GM21576 (cell line): ENCODE measurements at regions not wholly inside any gene's neighbourhood (a gene's known extent, or its start where the extent isn't known, plus 50 kb on each side); places are given as distances from the start of the nearest gene placed in this dataset.
"Not testable (repeated sequence)": the region's sequence is repeated elsewhere in the genome, so short reads cannot be mapped to it uniquely, and the experiment has no call there.

Experiments
- ATAC-seq: cut with Tn5 transposase; IDR thresholded peaks from one replicate; pipeline ENCODE4 v1.9.1; 2021; ENCODE audit warnings: mild to moderate bottlenecking, moderate library complexity; ENCODE audit not compliant: unreplicated experiment

GRCh38 chr4:43586813-43587212 is 694.3 kb downstream of the GRXCR1 start:
- ATAC-seq, result no peak

GRCh38 chr4:43587758-43588157 is 695.2 kb downstream of the GRXCR1 start:
- no peak for ATAC-seq

- ATAC-seq, result no peak
Measured at GRCh38 chr4:43607400-43607799, 714.9 kb downstream of the GRXCR1 start.

GRCh38 chr4:43607827-43608461 is 715.4 kb downstream of the GRXCR1 start:
- peak; percentile 63 for ATAC-seq

GRCh38 chr4:43619219-43619618 is 726.7 kb downstream of the GRXCR1 start:
- no peak for ATAC-seq

- ATAC-seq, result not testable (repeated sequence)
Measured at GRCh38 chr4:43637893-43638292, 745.4 kb downstream of the GRXCR1 start.

- ATAC-seq, result no peak
Measured at GRCh38 chr4:43651991-43652390, 759.5 kb downstream of the GRXCR1 start.

- ATAC-seq, result not testable (repeated sequence)
Measured at GRCh38 chr4:43659547-43659946, 767.0 kb downstream of the GRXCR1 start.

GRCh38 chr4:43672265-43672885 is 776.2 kb downstream of the KCTD8 start:
- ATAC-seq, result not testable (repeated sequence)

GRCh38 chr4:43680421-43680820 is 768.2 kb downstream of the KCTD8 start:
- no peak for ATAC-seq

GRCh38 chr4:43682551-43682950 is 766.1 kb downstream of the KCTD8 start:
- no peak for ATAC-seq

GRCh38 chr4:43690116-43690515 is 758.5 kb downstream of the KCTD8 start:
- ATAC-seq, result no peak

GRCh38 chr4:43693876-43694275 is 754.7 kb downstream of the KCTD8 start:
- ATAC-seq, result no peak

GRCh38 chr4:43709443-43709842 is 739.2 kb downstream of the KCTD8 start:
- ATAC-seq, result no peak

GRCh38 chr4:43716721-43717395 is 731.8 kb downstream of the KCTD8 start:
- ATAC-seq, result no peak

GRCh38 chr4:43718369-43718768 is 730.2 kb downstream of the KCTD8 start:
- ATAC-seq, result no peak

- ATAC-seq, result no peak
Measured at GRCh38 chr4:43732829-43733426, 715.7 kb downstream of the KCTD8 start.

GRCh38 chr4:43742083-43742482 is 706.5 kb downstream of the KCTD8 start:
- ATAC-seq, result no peak

GRCh38 chr4:43754566-43754965 is 694.0 kb downstream of the KCTD8 start:
- ATAC-seq, result no peak

- ATAC-seq, result no peak
Measured at GRCh38 chr4:43757147-43757546, 691.5 kb downstream of the KCTD8 start.

GRCh38 chr4:43758836-43759235 is 689.8 kb downstream of the KCTD8 start:
- no peak for ATAC-seq
